ENCODE measurements at regions not wholly inside any gene's neighbourhood (a gene's known extent, or its start where the extent isn't known, plus 50 kb on each side); places are given as distances from the start of the nearest gene placed in this dataset.

- H3K4me3 Mint-ChIP-seq, result no peak overlapping the region
- no peaks in the 10 kb centered on the region for H3K36me3 Mint-ChIP-seq
- H3K27me3 Mint-ChIP-seq, result peaks cover 3% of the 10 kb centered on the region
- no peaks in the 10 kb centered on the region for H3K9me3 Mint-ChIP-seq
- no peak overlapping the region for H3K27ac Mint-ChIP-seq
- no peaks in the 10 kb centered on the region for H3K4me1 Mint-ChIP-seq
Measured at GRCh38 chr3:10577486-10577885, 72.1 kb upstream of the ATP2B2 start.

GRCh38 chr3:10580426-10580825 lies 75.0 kb upstream of the ATP2B2 start:
- no peak overlapping the region for H3K4me3 Mint-ChIP-seq
- H3K27me3 Mint-ChIP-seq, result peaks cover 2% of the 10 kb centered on the region
- H3K9me3 Mint-ChIP-seq, result no peaks in the 10 kb centered on the region
- no peaks in the 10 kb centered on the region for H3K36me3 Mint-ChIP-seq
- H3K4me1 Mint-ChIP-seq, result no peaks in the 10 kb centered on the region
- H3K27ac Mint-ChIP-seq, result peak overlapping the region; percentile 36

- Mint-ChIP-seq H3K9me3 (no peaks in the 10 kb centered on the region), H3K27ac (no peak overlapping the region), H3K4me3 (no peak overlapping the region), H3K27me3 (peaks cover 8% of the 10 kb centered on the region), H3K4me1 (no peaks in the 10 kb centered on the region), H3K36me3 (no peaks in the 10 kb centered on the region)
Measured at GRCh38 chr3:10581251-10581650, 75.9 kb upstream of the ATP2B2 start.

GRCh38 chr3:10581716-10582115 lies 76.3 kb upstream of the ATP2B2 start:
- H3K27me3 Mint-ChIP-seq, result peaks cover 8% of the 10 kb centered on the region
- H3K4me1 Mint-ChIP-seq, result no peaks in the 10 kb centered on the region
- no peak overlapping the region for H3K4me3 Mint-ChIP-seq
- H3K27ac Mint-ChIP-seq, result no peak overlapping the region
- H3K9me3 Mint-ChIP-seq, result no peaks in the 10 kb centered on the region
- H3K36me3 Mint-ChIP-seq, result no peaks in the 10 kb centered on the region

GRCh38 chr3:10582733-10583132 lies 77.3 kb upstream of the ATP2B2 start:
- no peaks in the 10 kb centered on the region for H3K4me1 Mint-ChIP-seq
- no peak overlapping the region for H3K27ac Mint-ChIP-seq
- H3K4me3 Mint-ChIP-seq, result no peak overlapping the region
- H3K27me3 Mint-ChIP-seq, result peaks cover 8% of the 10 kb centered on the region
- no peaks in the 10 kb centered on the region for H3K36me3 Mint-ChIP-seq
- H3K9me3 Mint-ChIP-seq, result no peaks in the 10 kb centered on the region

GRCh38 chr3:10583798-10584708 lies 78.7 kb upstream of the ATP2B2 start:
- no peaks in the 10 kb centered on the region for H3K36me3 Mint-ChIP-seq
- H3K4me3 Mint-ChIP-seq, result no peak overlapping the region
- H3K27ac Mint-ChIP-seq, result no peak overlapping the region
- peaks cover 8% of the 10 kb centered on the region for H3K27me3 Mint-ChIP-seq
- no peaks in the 10 kb centered on the region for H3K4me1 Mint-ChIP-seq
- H3K9me3 Mint-ChIP-seq, result no peaks in the 10 kb centered on the region

- Mint-ChIP-seq H3K27ac (no peak overlapping the region), H3K36me3 (no peaks in the 10 kb centered on the region), H3K4me3 (no peak overlapping the region), H3K9me3 (no peaks in the 10 kb centered on the region), H3K4me1 (no peaks in the 10 kb centered on the region), H3K27me3 (peaks cover 8% of the 10 kb centered on the region)
Measured at GRCh38 chr3:10585945-10586344, 80.6 kb upstream of the ATP2B2 start.

- no peak overlapping the region for H3K4me3 Mint-ChIP-seq
- no peaks in the 10 kb centered on the region for H3K9me3 Mint-ChIP-seq
- H3K27ac Mint-ChIP-seq, result no peak overlapping the region
- H3K27me3 Mint-ChIP-seq, result peaks cover 24% of the 10 kb centered on the region
- no peaks in the 10 kb centered on the region for H3K36me3 Mint-ChIP-seq
- H3K4me1 Mint-ChIP-seq, result no peaks in the 10 kb centered on the region
Measured at GRCh38 chr3:10594915-10595314, 89.5 kb upstream of the ATP2B2 start.

- H3K9me3 Mint-ChIP-seq, result no peaks in the 10 kb centered on the region
- no peak overlapping the region for H3K4me3 Mint-ChIP-seq
- H3K27me3 Mint-ChIP-seq, result peaks cover 22% of the 10 kb centered on the region
- H3K4me1 Mint-ChIP-seq, result peaks cover 2% of the 10 kb centered on the region
- H3K36me3 Mint-ChIP-seq, result no peaks in the 10 kb centered on the region
- H3K27ac Mint-ChIP-seq, result no peak overlapping the region
Measured at GRCh38 chr3:10596746-10597448, 91.5 kb upstream of the ATP2B2 start.

GRCh38 chr3:10597733-10598132 lies 92.3 kb upstream of the ATP2B2 start:
- Mint-ChIP-seq H3K27ac (no peak overlapping the region), H3K36me3 (no peaks in the 10 kb centered on the region), H3K4me1 (peaks cover 10% of the 10 kb centered on the region), H3K27me3 (peaks cover 22% of the 10 kb centered on the region), H3K9me3 (no peaks in the 10 kb centered on the region), H3K4me3 (no peak overlapping the region)

- Mint-ChIP-seq H3K27me3 (peaks cover 22% of the 10 kb centered on the region), H3K36me3 (no peaks in the 10 kb centered on the region), H3K27ac (no peak overlapping the region)
Measured at GRCh38 chr3:10599017-10599416, 93.6 kb upstream of the ATP2B2 start.

GRCh38 chr3:10599444-10599843 lies 94.1 kb upstream of the ATP2B2 start:
- Mint-ChIP-seq H3K4me1 (peaks cover 28% of the 10 kb centered on the region), H3K9me3 (no peaks in the 10 kb centered on the region), H3K27me3 (peaks cover 21% of the 10 kb centered on the region), H3K36me3 (no peaks in the 10 kb centered on the region), H3K4me3 (no peak overlapping the region), H3K27ac (no peak overlapping the region)

More at GRCh38 chr3:10599017-10599416, 93.6 kb upstream of the ATP2B2 start:
- Mint-ChIP-seq H3K4me3 (no peak overlapping the region), H3K4me1 (peaks cover 23% of the 10 kb centered on the region), H3K9me3 (no peaks in the 10 kb centered on the region)

- peaks cover 20% of the 10 kb centered on the region for H3K27me3 Mint-ChIP-seq
- H3K9me3 Mint-ChIP-seq, result no peaks in the 10 kb centered on the region
- peaks cover 34% of the 10 kb centered on the region for H3K4me1 Mint-ChIP-seq
- no peaks in the 10 kb centered on the region for H3K36me3 Mint-ChIP-seq
- H3K4me3 Mint-ChIP-seq, result no peak overlapping the region
- no peak overlapping the region for H3K27ac Mint-ChIP-seq
Measured at GRCh38 chr3:10600296-10600714, 94.9 kb upstream of the ATP2B2 start.

- peak overlapping the region; percentile 87 for H3K27ac Mint-ChIP-seq
- H3K27me3 Mint-ChIP-seq, result peaks cover 18% of the 10 kb centered on the region
- no peak overlapping the region for H3K4me3 Mint-ChIP-seq
- H3K9me3 Mint-ChIP-seq, result no peaks in the 10 kb centered on the region
- no peaks in the 10 kb centered on the region for H3K36me3 Mint-ChIP-seq
- peaks cover 34% of the 10 kb centered on the region for H3K4me1 Mint-ChIP-seq
Measured at GRCh38 chr3:10600726-10601125, 95.3 kb upstream of the ATP2B2 start.

GRCh38 chr3:10601151-10601856 lies 95.9 kb upstream of the ATP2B2 start:
- no peaks in the 10 kb centered on the region for H3K9me3 Mint-ChIP-seq
- peaks cover 34% of the 10 kb centered on the region for H3K4me1 Mint-ChIP-seq
- peaks cover 13% of the 10 kb centered on the region for H3K27me3 Mint-ChIP-seq
- no peak overlapping the region for H3K4me3 Mint-ChIP-seq
- peak overlapping the region; percentile 87 for H3K27ac Mint-ChIP-seq
- no peaks in the 10 kb centered on the region for H3K36me3 Mint-ChIP-seq

GRCh38 chr3:10601857-10602230 lies 96.5 kb upstream of the ATP2B2 start:
- H3K9me3 Mint-ChIP-seq, result no peaks in the 10 kb centered on the region
- peaks cover 34% of the 10 kb centered on the region for H3K4me1 Mint-ChIP-seq
- H3K27ac Mint-ChIP-seq, result no peak overlapping the region
- no peaks in the 10 kb centered on the region for H3K36me3 Mint-ChIP-seq
- no peak overlapping the region for H3K4me3 Mint-ChIP-seq
- H3K27me3 Mint-ChIP-seq, result peaks cover 13% of the 10 kb centered on the region

Measured in activated naive CD4-positive, alpha-beta T cell treated with anti-CD3 and anti-CD28 coated beads, Interleukin-2, amount 50 U/mL, for 24 hours (primary cell).